IMR-90 (cell line): ENCODE measurements at regions not wholly inside any gene's neighbourhood (a gene's known extent, or its start where the extent isn't known, plus 50 kb on each side); places are given as distances from the start of the nearest gene placed in this dataset.

Source experiments
- ATAC-seq: fragments of 200-7000 bp; cut with Tn5 transposase; 2 replicates; pipeline ENCODE4 v1.9.1; 2020; ENCODE audit warnings: low read depth, mild to moderate bottlenecking, moderate library complexity
- BruUV-seq: library from RNA; stranded (reverse); fragments of 400-500 nt; replicated peaks from 2 replicates; lab custom pipeline; 2021; lab: Mats Ljungman, UMichigan
- CTCF ChIA-PET: fragments of 300-600 bp; formaldehyde crosslinking; extraction: SDS; loops from one replicate; lab custom pipeline; 2021; ENCODE audit warnings: antibody characterized with exemption; lab: Yijun Ruan, JAX
- POLR2A ChIA-PET: fragments of 300-600 bp; sonication (Branson Sonifier 250); formaldehyde crosslinking; loops from one replicate; lab custom pipeline; 2022; ENCODE audit warnings: antibody characterized with exemption; ENCODE audit not compliant: unreplicated experiment; lab: Charles Lee
- DNase-seq: peaks from one replicate; pipeline ENCODE4 v3.0.0; 2013
- H2AFZ ChIP-seq: replicated peaks from 2 replicates; pipeline ENCODE3; 2013; ENCODE audit warnings: low read length, mild to moderate bottlenecking; ENCODE audit not compliant: poor library complexity
- H2AK5ac ChIP-seq: 2 replicates; pipeline ENCODE4 v1.6.1; 2013; ENCODE audit warnings: low read depth, low read length, inconsistent platforms
- H2AK9ac ChIP-seq: replicated peaks from 2 replicates; pipeline ENCODE3; 2013; ENCODE audit warnings: mild to moderate bottlenecking, low read depth, low read length, moderate library complexity; ENCODE audit not compliant: poor library complexity
- H2BK120ac ChIP-seq: 2 replicates; pipeline ENCODE4 v1.6.1; 2013; ENCODE audit warnings: low read depth, low read length, inconsistent platforms
- H2BK15ac ChIP-seq: 3 replicates; pipeline ENCODE4 v1.6.1; 2013; ENCODE audit warnings: low read depth, low read length, inconsistent platforms
- H2BK20ac ChIP-seq: 2 replicates; pipeline ENCODE4 v1.6.1; 2013; ENCODE audit warnings: low read depth, mild to moderate bottlenecking, inconsistent platforms, low read length, moderate library complexity
- H2BK5ac ChIP-seq: 2 replicates; pipeline ENCODE4 v1.6.1; 2013; ENCODE audit warnings: mild to moderate bottlenecking, low read depth, low read length, inconsistent platforms; ENCODE audit not compliant: poor library complexity, severe bottlenecking
- H3K14ac ChIP-seq: replicated peaks from 2 replicates; pipeline ENCODE4 v1.6.1; 2013; ENCODE audit warnings: low read depth, low read length, inconsistent platforms
- H3K18ac ChIP-seq: 2 replicates; pipeline ENCODE4 v1.6.1; 2013; ENCODE audit warnings: low read depth, low read length, control low read depth
- H3K23ac ChIP-seq: 2 replicates; pipeline ENCODE4 v1.6.1; 2013; ENCODE audit warnings: low read depth, low read length, inconsistent platforms
- H3K27ac ChIP-seq: 2 replicates; pipeline ENCODE4 v1.5.1; 2013; ENCODE audit warnings: mild to moderate bottlenecking, control low read depth, low read length; ENCODE audit not compliant: insufficient read depth
- H3K27me3 ChIP-seq: 2 replicates; pipeline ENCODE4 v1.6.1; 2013; ENCODE audit warnings: low read length; ENCODE audit not compliant: control insufficient read depth, insufficient read depth
- H3K36me3 ChIP-seq: 2 replicates; pipeline ENCODE4 v1.6.1; 2013; ENCODE audit warnings: low read length, mixed read lengths; ENCODE audit not compliant: control insufficient read depth, insufficient read depth
- H3K4ac ChIP-seq: 2 replicates; pipeline ENCODE4 v1.6.1; 2013; ENCODE audit warnings: low read depth, low read length, inconsistent platforms
- H3K4me1 ChIP-seq: 2 replicates; pipeline ENCODE4 v1.6.1; 2013; ENCODE audit warnings: low read length, mixed read lengths; ENCODE audit not compliant: control insufficient read depth, insufficient read depth
- H3K4me2 ChIP-seq: 2 replicates; pipeline ENCODE4 v1.6.1; 2013; ENCODE audit warnings: low read depth, mild to moderate bottlenecking, control low read depth, low read length, moderate library complexity
- H3K4me3 ChIP-seq: 2 replicates; pipeline ENCODE4 v1.5.1; 2013; ENCODE audit warnings: low read depth, mild to moderate bottlenecking, control low read depth, low read length, moderate library complexity; ENCODE audit not compliant: insufficient read depth
- H3K56ac ChIP-seq: 2 replicates; pipeline ENCODE4 v1.6.1; 2013; ENCODE audit warnings: low read length, inconsistent platforms; ENCODE audit not compliant: insufficient read depth; ENCODE audit errors: extremely low read depth
- H3K79me1 ChIP-seq, 2 experiments: 2 replicates each; pipeline ENCODE4 v1.6.1; 2013; ENCODE audit warnings: low read length in 2 of 2, inconsistent platforms in 1 of 2, low read depth in 1 of 2
- H3K9ac ChIP-seq: 2 replicates; pipeline ENCODE4 v1.6.1; 2013; ENCODE audit warnings: low read depth, low read length, control low read depth
- H3K9me1 ChIP-seq: 2 replicates; pipeline ENCODE4 v1.6.1; 2013; ENCODE audit warnings: low read length, inconsistent platforms; ENCODE audit not compliant: insufficient read depth
- H3K9me3 ChIP-seq: 2 replicates; pipeline ENCODE4 v1.6.1; 2013; ENCODE audit warnings: low read length; ENCODE audit not compliant: control insufficient read depth, insufficient read depth
- H4K20me1 ChIP-seq: 2 replicates; pipeline ENCODE4 v1.6.1; 2013; ENCODE audit warnings: low read length, inconsistent platforms; ENCODE audit not compliant: insufficient read depth
- H4K5ac ChIP-seq: 2 replicates; pipeline ENCODE4 v1.6.1; 2013; ENCODE audit warnings: mild to moderate bottlenecking, low read depth, low read length, control low read depth
- H4K8ac ChIP-seq, 2 experiments: 2 replicates each; pipeline ENCODE4 v1.6.1; 2013; ENCODE audit warnings: low read depth in 2 of 2, low read length in 2 of 2, control low read depth in 1 of 2, inconsistent platforms in 1 of 2
- H4K91ac ChIP-seq: 2 replicates; pipeline ENCODE4 v1.6.1; 2013; ENCODE audit warnings: low read depth, low read length, inconsistent platforms; ENCODE audit not compliant: insufficient read depth
- RAD21 ChIP-seq: IDR thresholded peaks from 2 replicates; pipeline ENCODE4 v1.6.1; 2012; ENCODE audit warnings: low read length, improper control_type of control experiment
- RFX5 ChIP-seq: IDR thresholded peaks from 2 replicates; pipeline ENCODE4 v1.8.0; 2012; ENCODE audit warnings: low read depth, mild to moderate bottlenecking, low read length, moderate library complexity
- WGBS, 2 experiments: methylation state at CpG; one replicate each; pipeline versions ENCODE4 v1.1.5 to v1.1.7; 2013; ENCODE audit warnings: missing lambda C conversion rate in 2 of 2; ENCODE audit not compliant: insufficient read length in 1 of 2; ENCODE audit errors: extremely low coverage in 2 of 2; 5-methylcytosine and 5-hydroxymethylcytosine counted together
- dilution Hi-C: fragments of 300-500 bp; cut with HindIII; formaldehyde crosslinking; loops from one replicate; pipeline ENCODE4 v1.14.3; 2018; ENCODE audit warnings: low sequenced_read_pairs; ENCODE audit not compliant: unreplicated experiment
- in situ Hi-C: fragments of 300-500 bp; cut with MboI; formaldehyde crosslinking; loops from 3 replicates; pipeline ENCODE4 v1.14.3; 2019; ENCODE audit warnings: low sequenced_read_pairs, inconsistent platforms, mixed read lengths
- intact Hi-C: fragments of 100-400 bp; cut with micrococcal nuclease; formaldehyde crosslinking; loops from 2 replicates; pipeline ENCODE4 v1.10.0; 2022

DNA sequence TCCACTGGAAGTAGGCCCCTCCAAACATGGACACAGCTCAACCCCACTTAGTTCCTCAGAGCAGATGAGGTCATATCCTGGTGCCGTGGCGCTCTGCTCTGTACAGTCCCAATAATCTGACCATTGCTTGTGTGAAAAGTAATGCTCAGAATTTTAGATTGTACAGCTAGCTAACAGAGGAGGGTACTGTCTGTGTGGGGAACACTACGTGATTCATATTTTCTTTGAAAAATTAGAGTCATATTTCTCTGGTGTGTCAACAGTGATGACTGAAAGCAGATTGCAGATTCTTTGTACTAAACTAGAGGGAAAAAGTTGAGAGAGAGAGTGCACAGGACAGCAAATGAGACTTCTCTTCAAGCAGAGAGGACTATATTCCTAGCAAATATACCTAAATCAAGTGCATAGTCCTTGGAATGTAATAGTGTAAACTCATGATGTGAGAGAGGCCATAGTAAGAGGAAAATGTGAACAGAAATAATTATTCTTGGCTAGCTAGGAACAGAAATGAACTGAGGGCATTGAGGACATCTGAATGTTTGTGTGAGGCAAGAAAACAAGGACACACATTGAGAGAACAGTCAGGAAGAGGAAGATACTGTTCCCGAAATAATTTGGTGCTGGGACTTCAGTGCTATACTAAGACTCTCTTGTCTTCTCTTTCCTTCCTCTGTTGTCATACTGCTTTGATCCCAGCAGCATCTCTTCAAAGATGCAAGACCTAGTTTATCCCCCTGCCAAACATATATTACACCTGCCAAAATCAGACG is 157.0 kb upstream of the RND3 start:
- Histone ChIP-seq H3K23ac (peak overlapping the region; percentile 69; the same call in 1 of the 2 replicates), H2AFZ (peak overlapping the region; percentile 63), H3K4ac (peak overlapping the region; percentile 61; the same call in 1 of the 2 replicates), H3K14ac (peak overlapping the region; percentile 65), H2BK20ac (peak overlapping the region; percentile 70), H4K20me1 (no peaks in the 10 kb centered on the region), H3K18ac (peak overlapping the region; percentile 49), H3K27ac (peak overlapping the region; percentile 42; the same call in 1 of the 2 replicates), H4K8ac (peak overlapping the region; percentile 1 to 42), H3K4me3 (no peak overlapping the region), H3K9me1 (peaks cover 13% of the 10 kb centered on the region), H3K27me3 (no peaks in the 10 kb centered on the region), H3K9ac (no peak overlapping the region), H2BK5ac (peak overlapping the region; percentile 83), H2AK5ac (peak overlapping the region; percentile 16; the same call in 1 of the 2 replicates), H2BK15ac (peak overlapping the region; percentile 64; the same call in 2 of the 3 replicates), H3K4me2 (peak overlapping the region; percentile 9; the same call in 1 of the 2 replicates), H3K36me3 (no peaks in the 10 kb centered on the region), H3K56ac (no peak overlapping the region), H2AK9ac (no peak overlapping the region), H3K79me1 (no peaks in the 10 kb centered on the region), H2BK120ac (peak overlapping the region; percentile 48), H3K9me3 (no peaks in the 10 kb centered on the region), H4K91ac (no peak overlapping the region), H4K5ac (peak overlapping the region; percentile 95), H3K4me1 (peaks cover 16% of the 10 kb centered on the region)
- no peak for TF ChIP-seq RFX5
- TF ChIP-seq RAD21: peak; percentile 9; the same call in 1 of the 2 replicates
- peak; percentile 81 for ATAC-seq
- DNase-seq: peak; percentile 85
- intact Hi-C loops (no loop called here), in situ Hi-C loops (no loop called here), dilution Hi-C loops (no loop called here)
- ChIA-PET CTCF (interaction anchor here (0.8 kb wide), 1 partner anchor 18 kb away, joined by 3 read pairs; no protein-coding TSS in a partner anchor), POLR2A (interaction anchor here (1.0 to 1.1 kb wide), 2 partner anchors 57 to 168 kb away, joined by 3 read pairs; no protein-coding TSS in a partner anchor)
- BruUV-seq: no TSS peak
- no CpG with 5 or more reads among the region's 5 CpGs for WGBS, 2 experiments
